Ishikawa (cell line): ENCODE measurements at regions not wholly inside any gene's neighbourhood (a gene's known extent, or its start where the extent isn't known, plus 50 kb on each side); places are given as distances from the start of the nearest gene placed in this dataset.

Source experiments
- CEBPB ChIP-seq: IDR thresholded peaks from 2 replicates; pipeline ENCODE4 v1.6.1; 2012
- CREB1 ChIP-seq: IDR thresholded peaks from 2 replicates; pipeline ENCODE4 v1.6.1; 2012; ENCODE audit warnings: low read depth
- EGR1 ChIP-seq: IDR thresholded peaks from 2 replicates; pipeline ENCODE4 v1.6.1; 2012
- EP300 ChIP-seq: IDR thresholded peaks from 2 replicates; pipeline ENCODE4 v1.6.1; 2012; ENCODE audit warnings: borderline replicate concordance
- FOXM1 ChIP-seq: IDR thresholded peaks from 2 replicates; pipeline ENCODE4 v1.6.1; 2012; ENCODE audit warnings: low read depth, borderline replicate concordance
- NFIC ChIP-seq: IDR thresholded peaks from 2 replicates; pipeline ENCODE4 v1.6.1; 2012
- RAD21 ChIP-seq: IDR thresholded peaks from 2 replicates; pipeline ENCODE4 v1.6.1; 2012; ENCODE audit warnings: low read depth
- TAF1 ChIP-seq: IDR thresholded peaks from 2 replicates; pipeline ENCODE4 v1.6.1; 2012; ENCODE audit warnings: low read depth, mild to moderate bottlenecking
- TCF12 ChIP-seq: IDR thresholded peaks from 2 replicates; pipeline ENCODE4 v1.6.1; 2012; ENCODE audit warnings: low read depth
- TEAD4 ChIP-seq: IDR thresholded peaks from 2 replicates; pipeline ENCODE4 v1.6.1; 2012
- YY1 ChIP-seq: IDR thresholded peaks from 2 replicates; pipeline ENCODE4 v1.6.1; 2012; ENCODE audit warnings: low read depth
- ZBTB7A ChIP-seq: IDR thresholded peaks from 2 replicates; pipeline ENCODE4 v1.6.1; 2012; ENCODE audit warnings: low read depth
- TF ChIP-seq, protein P1 (sequence below): IDR thresholded peaks from 2 replicates; pipeline ENCODE4 v1.6.1; 2012; ENCODE audit warnings: low read depth, mild to moderate bottlenecking
- TF ChIP-seq, protein P2 (sequence below): IDR thresholded peaks from 2 replicates; pipeline ENCODE4 v1.6.1; 2012
- TF ChIP-seq, protein P3 (sequence below): IDR thresholded peaks from 2 replicates; pipeline ENCODE4 v1.6.1; 2012

DNA sequence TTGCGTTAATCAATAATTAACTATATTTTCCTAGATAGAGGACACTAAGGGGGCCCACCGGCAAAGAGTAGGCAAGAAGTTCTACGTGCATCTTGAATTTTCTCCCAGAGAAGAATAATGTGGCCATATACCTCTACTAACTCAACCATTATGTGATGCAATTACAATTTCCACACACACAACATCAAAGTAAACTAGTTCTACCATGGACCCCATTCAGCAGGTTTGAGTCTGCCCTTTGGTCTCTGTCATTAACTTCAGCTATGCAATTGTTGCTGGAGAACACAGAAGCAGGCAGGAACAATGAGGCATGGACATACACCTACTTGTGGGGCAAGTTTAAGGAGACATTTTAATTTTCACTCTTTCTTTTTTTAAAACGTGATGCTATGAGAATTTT lies 705.9 kb downstream of the PDCD6IP start:
- TF ChIP-seq TEAD4 (no peak), EGR1 (no peak), NFIC (no peak), RAD21 (no peak), CREB1 (no peak), TCF12 (no peak), FOXM1 (no peak), YY1 (no peak), ZBTB7A (no peak), CEBPB (no peak), EP300 (no peak), TAF1 (no peak)
- TF ChIP-seq, protein P1, sequence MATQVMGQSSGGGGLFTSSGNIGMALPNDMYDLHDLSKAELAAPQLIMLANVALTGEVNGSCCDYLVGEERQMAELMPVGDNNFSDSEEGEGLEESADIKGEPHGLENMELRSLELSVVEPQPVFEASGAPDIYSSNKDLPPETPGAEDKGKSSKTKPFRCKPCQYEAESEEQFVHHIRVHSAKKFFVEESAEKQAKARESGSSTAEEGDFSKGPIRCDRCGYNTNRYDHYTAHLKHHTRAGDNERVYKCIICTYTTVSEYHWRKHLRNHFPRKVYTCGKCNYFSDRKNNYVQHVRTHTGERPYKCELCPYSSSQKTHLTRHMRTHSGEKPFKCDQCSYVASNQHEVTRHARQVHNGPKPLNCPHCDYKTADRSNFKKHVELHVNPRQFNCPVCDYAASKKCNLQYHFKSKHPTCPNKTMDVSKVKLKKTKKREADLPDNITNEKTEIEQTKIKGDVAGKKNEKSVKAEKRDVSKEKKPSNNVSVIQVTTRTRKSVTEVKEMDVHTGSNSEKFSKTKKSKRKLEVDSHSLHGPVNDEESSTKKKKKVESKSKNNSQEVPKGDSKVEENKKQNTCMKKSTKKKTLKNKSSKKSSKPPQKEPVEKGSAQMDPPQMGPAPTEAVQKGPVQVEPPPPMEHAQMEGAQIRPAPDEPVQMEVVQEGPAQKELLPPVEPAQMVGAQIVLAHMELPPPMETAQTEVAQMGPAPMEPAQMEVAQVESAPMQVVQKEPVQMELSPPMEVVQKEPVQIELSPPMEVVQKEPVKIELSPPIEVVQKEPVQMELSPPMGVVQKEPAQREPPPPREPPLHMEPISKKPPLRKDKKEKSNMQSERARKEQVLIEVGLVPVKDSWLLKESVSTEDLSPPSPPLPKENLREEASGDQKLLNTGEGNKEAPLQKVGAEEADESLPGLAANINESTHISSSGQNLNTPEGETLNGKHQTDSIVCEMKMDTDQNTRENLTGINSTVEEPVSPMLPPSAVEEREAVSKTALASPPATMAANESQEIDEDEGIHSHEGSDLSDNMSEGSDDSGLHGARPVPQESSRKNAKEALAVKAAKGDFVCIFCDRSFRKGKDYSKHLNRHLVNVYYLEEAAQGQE = no peak
- TF ChIP-seq, protein P2, sequence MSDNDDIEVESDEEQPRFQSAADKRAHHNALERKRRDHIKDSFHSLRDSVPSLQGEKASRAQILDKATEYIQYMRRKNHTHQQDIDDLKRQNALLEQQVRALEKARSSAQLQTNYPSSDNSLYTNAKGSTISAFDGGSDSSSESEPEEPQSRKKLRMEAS = no peak
- TF ChIP-seq, protein P3, sequence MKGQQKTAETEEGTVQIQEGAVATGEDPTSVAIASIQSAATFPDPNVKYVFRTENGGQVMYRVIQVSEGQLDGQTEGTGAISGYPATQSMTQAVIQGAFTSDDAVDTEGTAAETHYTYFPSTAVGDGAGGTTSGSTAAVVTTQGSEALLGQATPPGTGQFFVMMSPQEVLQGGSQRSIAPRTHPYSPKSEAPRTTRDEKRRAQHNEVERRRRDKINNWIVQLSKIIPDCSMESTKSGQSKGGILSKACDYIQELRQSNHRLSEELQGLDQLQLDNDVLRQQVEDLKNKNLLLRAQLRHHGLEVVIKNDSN = no peak

DNA sequence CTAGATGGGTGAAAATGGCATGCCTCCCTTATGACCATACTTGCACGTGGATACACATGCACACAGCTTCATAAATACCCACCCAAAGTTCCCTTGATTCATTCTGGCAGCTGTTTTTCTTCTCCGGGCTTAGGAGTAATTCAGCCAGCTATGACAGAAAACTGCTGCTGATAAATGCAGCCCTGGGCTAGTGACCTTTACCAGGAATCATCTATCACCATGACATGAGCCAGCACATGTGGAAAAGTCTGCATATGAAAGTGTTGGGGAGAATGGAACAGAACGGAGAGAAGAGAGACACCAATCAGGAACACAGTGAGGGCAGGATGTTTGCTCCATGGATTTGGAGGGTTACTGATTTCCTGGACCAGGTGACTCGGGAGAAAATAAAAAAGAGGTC lies 706.3 kb downstream of the PDCD6IP start:
- TF ChIP-seq TEAD4 (no peak), EGR1 (no peak), CREB1 (no peak), CEBPB (no peak), EP300 (no peak), YY1 (no peak), NFIC (no peak), TCF12 (no peak), ZBTB7A (no peak), RAD21 (no peak), TAF1 (no peak)
- TF ChIP-seq, protein P2 = no peak
- TF ChIP-seq, protein P1 = no peak

DNA sequence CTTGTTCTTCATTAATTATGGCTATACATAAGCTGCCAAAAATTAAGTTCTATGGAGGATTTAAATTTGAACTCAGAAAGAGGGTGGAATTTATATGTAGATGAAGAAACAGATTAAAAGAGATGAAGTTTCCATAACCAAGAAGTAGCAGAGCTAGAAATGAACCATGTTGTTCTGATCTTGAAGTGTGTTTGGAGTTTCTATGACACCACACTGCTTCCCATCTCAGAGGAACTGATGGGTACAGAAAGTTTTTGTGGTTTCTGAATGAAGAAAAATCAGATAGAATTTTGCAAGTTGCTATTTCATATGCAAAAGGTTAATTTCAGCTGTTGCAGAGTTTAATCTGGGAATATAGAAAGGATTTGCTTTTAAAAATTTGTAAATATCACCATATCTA lies 710.3 kb downstream of the PDCD6IP start:
- TF ChIP-seq, protein P1 = no peak
- TF ChIP-seq EP300 (no peak), NFIC (no peak), RAD21 (no peak)

DNA sequence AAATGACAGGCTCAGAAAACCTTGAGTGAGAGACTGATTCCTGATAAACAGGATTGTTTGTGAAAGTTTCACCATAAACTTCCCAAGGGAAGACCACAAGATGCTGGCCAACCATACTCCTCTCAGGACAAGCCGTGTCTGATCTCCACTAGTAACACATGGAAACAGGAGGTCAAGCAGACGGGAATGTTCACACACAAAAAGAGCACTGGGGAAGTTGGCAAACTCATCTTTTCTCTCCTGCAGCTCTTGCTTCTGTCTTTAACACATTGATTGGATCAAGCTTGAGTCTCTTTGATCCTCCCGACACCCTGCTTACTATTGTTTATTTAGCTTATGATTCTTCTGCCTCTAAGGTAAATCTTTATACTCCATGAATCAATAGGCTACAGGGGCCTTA lies 713.5 kb downstream of the PDCD6IP start:
- TF ChIP-seq YY1 (no peak), CREB1 (no peak), EP300 (no peak), FOXM1 (no peak)
- TF ChIP-seq, protein P2 = no peak
- TF ChIP-seq, protein P1 = no peak
- TF ChIP-seq, protein P3 = no peak
